ENCODE measurements at regions not wholly inside any gene's neighbourhood (a gene's known extent, or its start where the extent isn't known, plus 50 kb on each side); places are given as distances from the start of the nearest gene placed in this dataset.

DNA sequence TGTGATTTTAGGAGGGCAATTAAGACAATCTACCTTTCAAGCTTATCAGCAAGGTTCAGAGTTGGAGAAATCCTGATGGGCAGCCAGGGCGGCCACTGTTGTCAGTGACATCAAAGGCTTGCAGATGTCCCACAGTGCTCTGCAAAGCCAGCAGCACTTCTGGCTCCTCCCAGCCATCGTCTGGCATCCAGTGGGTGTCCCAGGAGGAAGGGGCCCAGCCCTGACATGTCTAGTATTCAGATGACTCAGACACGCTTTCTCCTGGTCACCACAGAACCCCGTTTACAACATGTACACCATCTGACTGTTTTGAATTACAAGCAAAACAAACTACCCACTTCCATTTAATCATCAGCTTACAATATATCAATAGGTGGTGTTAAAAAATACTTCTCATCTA is 61.4 kb downstream of the CYRIA start:
- Histone ChIP-seq H3K4me1 (peaks cover 0 to 9% (median 1%) of the 10 kb centered on the region in 4 donors), H3K27ac (no peak overlapping the region), H3K4me3 (no peak overlapping the region), H3K36me3 (no peaks in the 10 kb centered on the region), H3K9me3 (no peaks in the 10 kb centered on the region), H3K27me3 (no peaks in the 10 kb centered on the region)
- DNase-seq = no peak
- TF ChIP-seq, protein P1, sequence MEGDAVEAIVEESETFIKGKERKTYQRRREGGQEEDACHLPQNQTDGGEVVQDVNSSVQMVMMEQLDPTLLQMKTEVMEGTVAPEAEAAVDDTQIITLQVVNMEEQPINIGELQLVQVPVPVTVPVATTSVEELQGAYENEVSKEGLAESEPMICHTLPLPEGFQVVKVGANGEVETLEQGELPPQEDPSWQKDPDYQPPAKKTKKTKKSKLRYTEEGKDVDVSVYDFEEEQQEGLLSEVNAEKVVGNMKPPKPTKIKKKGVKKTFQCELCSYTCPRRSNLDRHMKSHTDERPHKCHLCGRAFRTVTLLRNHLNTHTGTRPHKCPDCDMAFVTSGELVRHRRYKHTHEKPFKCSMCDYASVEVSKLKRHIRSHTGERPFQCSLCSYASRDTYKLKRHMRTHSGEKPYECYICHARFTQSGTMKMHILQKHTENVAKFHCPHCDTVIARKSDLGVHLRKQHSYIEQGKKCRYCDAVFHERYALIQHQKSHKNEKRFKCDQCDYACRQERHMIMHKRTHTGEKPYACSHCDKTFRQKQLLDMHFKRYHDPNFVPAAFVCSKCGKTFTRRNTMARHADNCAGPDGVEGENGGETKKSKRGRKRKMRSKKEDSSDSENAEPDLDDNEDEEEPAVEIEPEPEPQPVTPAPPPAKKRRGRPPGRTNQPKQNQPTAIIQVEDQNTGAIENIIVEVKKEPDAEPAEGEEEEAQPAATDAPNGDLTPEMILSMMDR (IDR thresholded peaks at IDR 0.05) = no peak
- 74 to 75% methylated on average over 4 of the region's 4 CpGs for WGBS, 2 donors
- intact Hi-C loops (cut with DNase I) = no loop called here

DNA sequence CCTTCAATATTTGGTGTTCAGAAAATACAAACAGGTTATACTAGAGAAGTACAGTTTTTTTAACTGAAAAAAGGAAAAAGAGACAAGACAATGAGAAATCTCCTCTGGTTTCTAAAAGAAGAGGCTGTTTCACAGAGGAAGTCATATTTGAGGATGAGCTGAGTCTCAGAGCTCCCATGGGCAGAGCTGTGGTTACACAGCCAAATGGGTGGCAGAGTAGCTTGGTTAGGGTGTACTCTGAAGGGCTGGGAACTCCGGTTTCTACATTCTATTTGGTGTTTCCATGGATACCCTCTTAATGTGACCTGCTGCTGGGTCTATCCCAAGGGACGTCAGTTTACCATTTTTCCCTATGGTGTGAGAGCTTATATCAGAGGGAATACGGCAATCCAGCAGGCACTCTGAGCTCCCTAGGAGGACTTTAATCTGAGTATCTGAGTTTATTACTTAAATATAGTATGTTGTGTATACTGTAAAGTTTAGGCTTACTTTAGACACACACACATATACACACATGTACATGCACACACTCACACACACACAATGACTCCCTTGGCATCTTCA is 74.2 kb downstream of the CYRIA start:
- Histone ChIP-seq H3K27ac (no peak overlapping the region), H3K27me3 (no peaks in the 10 kb centered on the region), H3K4me3 (no peak overlapping the region), H3K9me3 (no peaks in the 10 kb centered on the region), H3K4me1 (no peaks in the 10 kb centered on the region), H3K36me3 (peaks cover 0 to 18% (median 0%) of the 10 kb centered on the region in 4 donors)
- DNase-seq = no peak
- intact Hi-C loops (cut with DNase I) = no loop called here
- no peak for TF ChIP-seq POLR2A (IDR thresholded peaks at IDR 0.05)
- no peak for TF ChIP-seq EP300 (IDR thresholded peaks at IDR 0.05)
- TF ChIP-seq, protein P1 (IDR thresholded peaks at IDR 0.05) = no peak
- TF ChIP-seq POLR2AphosphoS5 (IDR thresholded peaks at IDR 0.05) = no peak
- WGBS, 2 donors = 67 to 79% methylated on average over 3 of the region's 3 CpGs

DNA sequence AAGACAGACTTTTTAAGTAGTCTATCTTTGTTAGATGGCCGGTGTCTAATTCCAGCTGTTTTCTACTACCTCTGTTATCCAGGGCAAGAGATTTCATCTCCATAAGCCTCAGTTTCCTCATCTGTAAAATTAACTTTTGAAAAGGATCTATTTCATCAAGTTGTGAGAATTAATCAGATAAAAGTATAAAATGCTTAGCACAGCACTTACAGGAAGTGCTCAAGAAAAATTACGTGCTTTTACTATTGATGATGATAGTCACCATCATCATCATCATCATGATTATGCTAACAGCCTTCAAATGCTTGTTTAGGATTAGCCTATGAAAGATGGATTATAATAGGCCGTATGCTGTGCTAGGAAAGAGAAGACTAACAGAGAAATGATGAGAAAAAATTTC is 76.2 kb downstream of the CYRIA start:
- H3K9me3 ChIP-seq = no peaks in the 10 kb centered on the region
- H3K4me3 ChIP-seq = no peak overlapping the region
- no peak for TF ChIP-seq POLR2A (IDR thresholded peaks at IDR 0.05)
- TF ChIP-seq EP300 (IDR thresholded peaks at IDR 0.05) = no peak
- TF ChIP-seq, protein P1 (IDR thresholded peaks at IDR 0.05) = no peak
- TF ChIP-seq POLR2AphosphoS5 (IDR thresholded peaks at IDR 0.05) = no peak
- H3K36me3 ChIP-seq = peaks cover 0 to 19% (median 0%) of the 10 kb centered on the region in 4 donors
- 82 to 87% methylated on average over 3 of the region's 3 CpGs for WGBS, 2 donors
- intact Hi-C loops (cut with DNase I) = no loop called here
- no peaks in the 10 kb centered on the region for H3K4me1 ChIP-seq
- H3K27me3 ChIP-seq = no peaks in the 10 kb centered on the region
- no peak overlapping the region for H3K27ac ChIP-seq
- no peak for DNase-seq

DNA sequence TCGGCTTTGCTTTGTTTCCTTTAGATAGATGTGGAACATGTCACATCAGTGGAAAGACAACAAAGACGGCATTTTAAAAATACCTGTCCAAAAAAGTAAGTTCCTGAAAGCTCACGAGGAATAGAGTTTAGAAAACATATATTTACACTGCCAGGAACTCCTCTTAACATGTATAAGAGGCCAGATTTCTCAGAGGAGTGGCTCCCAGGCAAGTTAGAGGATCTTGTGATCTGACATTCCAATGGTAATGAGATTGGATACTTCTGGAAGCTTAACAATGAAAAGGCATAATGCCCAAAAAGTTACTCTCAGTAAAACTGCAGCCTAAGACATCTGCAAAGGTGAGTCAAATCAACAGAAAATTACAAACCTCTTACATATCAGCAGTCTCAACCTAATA is 77.1 kb downstream of the CYRIA start:
- Histone ChIP-seq H3K4me1 (no peaks in the 10 kb centered on the region), H3K9me3 (no peaks in the 10 kb centered on the region), H3K36me3 (peaks cover 0 to 22% (median 0%) of the 10 kb centered on the region in 4 donors), H3K27ac (no peak overlapping the region), H3K27me3 (no peaks in the 10 kb centered on the region), H3K4me3 (no peak overlapping the region)
- intact Hi-C loops (cut with DNase I) = no loop called here
- no peak for DNase-seq
- WGBS, 2 donors = 61 to 73% methylated on average over 3 of the region's 3 CpGs
- no peak for TF ChIP-seq POLR2A (IDR thresholded peaks at IDR 0.05)
- TF ChIP-seq POLR2AphosphoS5 (IDR thresholded peaks at IDR 0.05) = no peak
- TF ChIP-seq, protein P1 (IDR thresholded peaks at IDR 0.05) = no peak
- TF ChIP-seq EP300 (IDR thresholded peaks at IDR 0.05) = no peak

DNA sequence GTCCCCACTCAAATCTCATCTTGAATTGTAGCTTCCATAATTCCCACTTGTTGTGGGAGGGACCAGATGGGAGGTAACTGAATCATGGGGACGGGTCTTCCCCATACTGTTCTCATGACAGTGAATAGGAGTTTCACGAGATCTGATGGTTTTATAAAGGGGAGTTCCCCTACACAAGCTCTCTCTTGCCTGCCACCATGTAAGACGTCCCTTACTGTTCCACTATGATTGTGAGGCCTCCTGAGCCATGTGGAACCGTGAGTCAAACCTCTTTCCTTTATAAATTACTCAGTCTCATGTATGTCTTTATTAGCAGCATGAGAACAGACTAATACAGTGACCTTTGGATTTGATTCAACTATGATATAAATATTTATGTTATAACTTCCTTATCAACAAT is 78.0 kb downstream of the CYRIA start:
- no peaks in the 10 kb centered on the region for H3K9me3 ChIP-seq
- WGBS, 2 donors = 59 to 71% methylated on average over 4 of the region's 4 CpGs
- H3K4me3 ChIP-seq = no peak overlapping the region
- intact Hi-C loops (cut with DNase I) = no loop called here
- H3K27me3 ChIP-seq = no peaks in the 10 kb centered on the region
- no peak for DNase-seq
- peaks cover 0 to 30% (median 0%) of the 10 kb centered on the region in 4 donors for H3K36me3 ChIP-seq
- no peak overlapping the region for H3K27ac ChIP-seq
- TF ChIP-seq POLR2A (IDR thresholded peaks at IDR 0.05) (no peak), EP300 (IDR thresholded peaks at IDR 0.05) (no peak), POLR2AphosphoS5 (IDR thresholded peaks at IDR 0.05) (no peak)
- TF ChIP-seq, protein P1 (IDR thresholded peaks at IDR 0.05) = no peak
- H3K4me1 ChIP-seq = no peaks in the 10 kb centered on the region

Measured in sigmoid colon (tissue), 6 donors.